Keratinocyte (primary cell): ENCODE measurements at regions not wholly inside any gene's neighbourhood (a gene's known extent, or its start where the extent isn't known, plus 50 kb on each side); places are given as distances from the start of the nearest gene placed in this dataset.
"Not testable (repeated sequence)": the region's sequence is repeated elsewhere in the genome, so short reads cannot be mapped to it uniquely, and the experiment has no call there.

ENCODE experiments used
- DNase-seq: peaks from one replicate; pipeline ENCODE4 v3.0.0-alpha.2; 2011; ENCODE audit warnings: low read depth, missing footprints, low spot score
- FAIRE-seq: peaks from 2 replicates; lab custom pipeline; 2011; peaks lifted over from hg19 to GRCh38; lab: Jason Lieb, UNC
- H2AFZ ChIP-seq: 2 replicates; pipeline ENCODE4 v1.6.0; 2012; ENCODE audit warnings: low read length, control low read depth, inconsistent platforms; ENCODE audit not compliant: control insufficient read depth
- H3K27ac ChIP-seq: 2 replicates; pipeline ENCODE4 v1.5.1; 2011; ENCODE audit warnings: low read length; ENCODE audit not compliant: control insufficient read depth, insufficient read depth
- H3K27me3 ChIP-seq: 3 replicates; pipeline ENCODE4 v1.6.0; 2011; ENCODE audit warnings: low read length; ENCODE audit not compliant: control insufficient read depth, insufficient read depth; ENCODE audit errors: extremely low read depth
- H3K36me3 ChIP-seq, 2 experiments: 2 replicates in 1 of 2; 3 replicates in 1 of 2; pipeline ENCODE4 v1.5.1; 2011; ENCODE audit warnings: low read length in 2 of 2, mild to moderate bottlenecking in 1 of 2; ENCODE audit not compliant: control insufficient read depth in 2 of 2, insufficient read depth in 2 of 2; ENCODE audit errors: extremely low read depth in 1 of 2
- H3K4me1 ChIP-seq: 3 replicates; pipeline ENCODE4 v1.5.1; 2011; ENCODE audit warnings: low read length; ENCODE audit not compliant: control insufficient read depth, insufficient read depth; ENCODE audit errors: extremely low read depth
- H3K4me2 ChIP-seq: 3 replicates; pipeline ENCODE4 v1.6.0; 2011; ENCODE audit warnings: low read depth, low read length; ENCODE audit not compliant: control insufficient read depth, insufficient read depth; ENCODE audit errors: extremely low read depth
- H3K4me3 ChIP-seq, 3 experiments: fragments of 200-600 bp in 1 of 3; sonication (generic) in 1 of 3; 2 replicates in 2 of 3; 3 replicates in 1 of 3; pipeline ENCODE4 v1.5.1; 2011 to 2016; ENCODE audit warnings: low read length in 3 of 3, mild to moderate bottlenecking in 3 of 3, control low read depth in 2 of 3, inconsistent platforms in 1 of 3, low read depth in 1 of 3, mixed read lengths in 1 of 3, mixed run types in 1 of 3, moderate library complexity in 1 of 3; ENCODE audit not compliant: control insufficient read depth in 2 of 3, insufficient read depth in 2 of 3; ENCODE audit errors: extremely low read depth in 1 of 3
- H3K79me2 ChIP-seq: 2 replicates; pipeline ENCODE4 v1.6.0; 2012; ENCODE audit warnings: low read length; ENCODE audit not compliant: control insufficient read depth, insufficient read depth
- H3K9ac ChIP-seq: 3 replicates; pipeline ENCODE4 v1.6.0; 2011; ENCODE audit warnings: low read length; ENCODE audit not compliant: control insufficient read depth, insufficient read depth; ENCODE audit errors: extremely low read depth
- H3K9me1 ChIP-seq: 3 replicates; pipeline ENCODE4 v1.6.0; 2011; ENCODE audit warnings: low read length; ENCODE audit not compliant: control insufficient read depth, insufficient read depth; ENCODE audit errors: extremely low read depth
- H3K9me3 ChIP-seq: 2 replicates; pipeline ENCODE4 v1.5.1; 2012; ENCODE audit warnings: low read depth, low read length; ENCODE audit not compliant: control insufficient read depth
- H4K20me1 ChIP-seq: 3 replicates; pipeline ENCODE4 v1.6.0; 2011; ENCODE audit warnings: low read length; ENCODE audit not compliant: control insufficient read depth, insufficient read depth; ENCODE audit errors: extremely low read depth
- EZH2 ChIP-seq: IDR thresholded peaks from one replicate; pipeline ENCODE4 v1.6.1; 2012; ENCODE audit warnings: inconsistent platforms, mild to moderate bottlenecking, low read length, moderate library complexity
- dilution Hi-C: fragments of 300-500 bp; cut with MboI; formaldehyde crosslinking; loops from one replicate; pipeline ENCODE4 v1.7.0; 2020; ENCODE audit warnings: low sequenced_read_pairs; ENCODE audit not compliant: extremely low pct_ligation_motif_present
- TF ChIP-seq, protein P1 (sequence below), 3 experiments: IDR thresholded peaks in 1 of 3; conservative IDR thresholded peaks in 1 of 3; optimal IDR thresholded peaks in 1 of 3; 2 replicates in 2 of 3; 3 replicates in 1 of 3; pipeline versions ENCODE3 to v1.5.1; 2011; ENCODE audit warnings: low read length in 3 of 3, mild to moderate bottlenecking in 3 of 3, moderate library complexity in 2 of 3, control low read depth in 1 of 3, inconsistent platforms in 1 of 3; ENCODE audit not compliant: insufficient read depth in 2 of 3; ENCODE audit errors: extremely low read depth in 1 of 3

DNA sequence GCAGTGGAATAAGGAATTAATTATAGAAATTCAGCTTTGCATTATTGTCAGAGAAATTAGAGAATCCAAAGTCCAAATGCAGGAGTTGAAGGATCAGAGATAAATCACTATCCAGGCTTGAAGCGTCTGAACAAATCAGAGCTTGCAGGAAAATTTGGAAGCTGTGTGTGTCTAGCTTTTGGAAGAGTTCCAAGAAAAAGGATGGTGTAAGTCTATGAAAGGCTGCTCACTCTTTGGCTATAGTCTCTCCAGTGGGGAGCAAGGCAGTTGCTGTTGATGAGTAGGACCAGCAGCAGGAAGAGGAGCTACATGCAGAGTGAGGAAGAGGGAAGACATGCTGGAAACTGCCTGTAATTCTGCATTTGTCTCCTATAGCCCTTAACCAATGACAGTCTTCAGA lies 464.3 kb upstream of the GRM7 start:
- no peaks in the 10 kb centered on the region for H3K79me2 ChIP-seq
- no peaks in the 10 kb centered on the region for H3K36me3 ChIP-seq
- H4K20me1 ChIP-seq: no peaks in the 10 kb centered on the region
- TF ChIP-seq, protein P1, sequence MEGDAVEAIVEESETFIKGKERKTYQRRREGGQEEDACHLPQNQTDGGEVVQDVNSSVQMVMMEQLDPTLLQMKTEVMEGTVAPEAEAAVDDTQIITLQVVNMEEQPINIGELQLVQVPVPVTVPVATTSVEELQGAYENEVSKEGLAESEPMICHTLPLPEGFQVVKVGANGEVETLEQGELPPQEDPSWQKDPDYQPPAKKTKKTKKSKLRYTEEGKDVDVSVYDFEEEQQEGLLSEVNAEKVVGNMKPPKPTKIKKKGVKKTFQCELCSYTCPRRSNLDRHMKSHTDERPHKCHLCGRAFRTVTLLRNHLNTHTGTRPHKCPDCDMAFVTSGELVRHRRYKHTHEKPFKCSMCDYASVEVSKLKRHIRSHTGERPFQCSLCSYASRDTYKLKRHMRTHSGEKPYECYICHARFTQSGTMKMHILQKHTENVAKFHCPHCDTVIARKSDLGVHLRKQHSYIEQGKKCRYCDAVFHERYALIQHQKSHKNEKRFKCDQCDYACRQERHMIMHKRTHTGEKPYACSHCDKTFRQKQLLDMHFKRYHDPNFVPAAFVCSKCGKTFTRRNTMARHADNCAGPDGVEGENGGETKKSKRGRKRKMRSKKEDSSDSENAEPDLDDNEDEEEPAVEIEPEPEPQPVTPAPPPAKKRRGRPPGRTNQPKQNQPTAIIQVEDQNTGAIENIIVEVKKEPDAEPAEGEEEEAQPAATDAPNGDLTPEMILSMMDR (optimal IDR thresholded peaks at IDR 0.05 in 1 of 3, IDR thresholded peaks at IDR 0.05 in 1 of 3, conservative IDR thresholded peaks at IDR 0.05 in 1 of 3; ENCODE audit: extremely low read depth in 1 of 3, insufficient read depth in 2 of 3, low read length in 3 of 3): no peak
- no peak for TF ChIP-seq EZH2
- FAIRE-seq (no peak), DNase-seq (no peak)
- no peaks in the 10 kb centered on the region for H3K9me1 ChIP-seq
- H3K4me1 ChIP-seq: no peaks in the 10 kb centered on the region
- H2AFZ ChIP-seq: no peak overlapping the region
- H3K4me3 ChIP-seq: no peak overlapping the region
- dilution Hi-C loops: no loop called here
- H3K9me3 ChIP-seq: no peaks in the 10 kb centered on the region
- H3K27me3 ChIP-seq: no peaks in the 10 kb centered on the region
- no peak overlapping the region for H3K9ac ChIP-seq
- no peak overlapping the region for H3K4me2 ChIP-seq
- H3K27ac ChIP-seq: no peak overlapping the region

DNA sequence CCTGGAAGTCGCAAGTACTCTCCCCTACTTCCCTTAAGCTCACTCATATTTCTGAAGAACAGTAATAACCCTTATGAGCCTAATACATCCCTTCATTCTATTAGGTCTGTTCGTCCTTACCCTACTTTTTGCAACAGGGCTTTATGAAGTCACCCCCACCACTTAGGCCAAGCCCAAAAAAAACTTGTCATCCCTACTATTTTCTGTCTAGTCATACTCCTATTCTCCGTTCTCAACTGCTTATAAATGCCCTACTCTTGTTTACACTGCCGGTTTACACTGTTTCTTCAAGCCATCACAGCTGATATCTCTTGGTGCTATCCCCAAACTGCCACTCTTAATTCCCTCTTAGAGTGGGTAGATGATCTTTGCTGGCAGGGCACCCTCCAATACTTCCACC lies 458.2 kb upstream of the GRM7 start:
- H3K9me1 ChIP-seq, FAIRE-seq, H2AFZ ChIP-seq, H3K4me1 ChIP-seq, DNase-seq, H3K9me3 ChIP-seq, H3K9ac ChIP-seq, H3K27me3 ChIP-seq, H4K20me1 ChIP-seq, H3K36me3 ChIP-seq, H3K27ac ChIP-seq, H3K4me3 ChIP-seq, H3K4me2 ChIP-seq, dilution Hi-C loops, H3K79me2 ChIP-seq: not testable (repeated sequence)

DNA sequence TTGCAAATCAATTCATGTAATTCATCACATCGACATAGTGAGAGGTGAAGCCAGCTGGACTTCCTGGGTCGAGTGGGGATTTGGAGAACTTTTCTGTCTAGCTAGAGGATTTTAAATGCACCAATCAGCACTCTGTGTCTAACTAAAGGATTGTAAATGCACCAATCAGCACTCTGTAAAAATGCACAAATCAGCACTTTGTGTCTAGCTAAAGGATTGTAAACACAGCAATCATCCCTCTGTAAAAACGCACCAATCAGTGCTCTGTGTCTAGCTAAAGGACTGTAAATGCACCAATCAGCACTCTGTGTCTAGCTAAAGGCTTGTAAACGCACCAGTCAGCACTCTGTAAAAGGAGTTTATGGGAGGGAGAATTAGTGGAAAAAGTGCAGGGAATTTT lies 454.0 kb upstream of the GRM7 start:
- H3K9me1 ChIP-seq, H3K4me2 ChIP-seq, H3K79me2 ChIP-seq, H3K27ac ChIP-seq, H3K36me3 ChIP-seq, H3K4me1 ChIP-seq, H3K9me3 ChIP-seq, FAIRE-seq, H3K9ac ChIP-seq, H3K27me3 ChIP-seq, dilution Hi-C loops, H3K4me3 ChIP-seq, DNase-seq, H2AFZ ChIP-seq, H4K20me1 ChIP-seq: not testable (repeated sequence)
